ENCODE measurements at regions not wholly inside any gene's neighbourhood (a gene's known extent, or its start where the extent isn't known, plus 50 kb on each side); places are given as distances from the start of the nearest gene placed in this dataset.

DNA sequence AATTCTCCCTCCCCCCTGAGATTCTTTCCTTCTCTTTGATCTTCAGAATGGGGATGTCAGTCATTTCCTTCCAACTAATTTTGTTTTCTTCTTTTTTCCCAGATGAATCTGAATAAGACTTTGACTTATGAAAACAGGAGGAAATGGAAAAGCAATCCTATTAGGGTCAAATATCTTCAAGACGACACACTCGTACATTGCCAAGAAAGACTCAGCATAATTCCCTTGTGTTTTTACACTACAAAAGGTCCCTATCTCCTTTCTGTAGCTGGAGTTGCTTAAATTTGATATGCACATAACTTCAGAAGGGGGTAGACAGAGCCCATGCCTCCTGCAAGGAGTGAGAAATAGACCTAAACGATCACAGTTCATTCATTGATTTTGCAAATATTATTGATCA lies 230.3 kb upstream of the RBBP8 start:
- no peaks in the 10 kb centered on the region for H3K9me2 ChIP-seq (ENCODE audit: low read depth, low read length)
- H3K36me3 ChIP-seq (ENCODE audit: insufficient read depth, low read length): no peaks in the 10 kb centered on the region
- TF ChIP-seq, protein P1, sequence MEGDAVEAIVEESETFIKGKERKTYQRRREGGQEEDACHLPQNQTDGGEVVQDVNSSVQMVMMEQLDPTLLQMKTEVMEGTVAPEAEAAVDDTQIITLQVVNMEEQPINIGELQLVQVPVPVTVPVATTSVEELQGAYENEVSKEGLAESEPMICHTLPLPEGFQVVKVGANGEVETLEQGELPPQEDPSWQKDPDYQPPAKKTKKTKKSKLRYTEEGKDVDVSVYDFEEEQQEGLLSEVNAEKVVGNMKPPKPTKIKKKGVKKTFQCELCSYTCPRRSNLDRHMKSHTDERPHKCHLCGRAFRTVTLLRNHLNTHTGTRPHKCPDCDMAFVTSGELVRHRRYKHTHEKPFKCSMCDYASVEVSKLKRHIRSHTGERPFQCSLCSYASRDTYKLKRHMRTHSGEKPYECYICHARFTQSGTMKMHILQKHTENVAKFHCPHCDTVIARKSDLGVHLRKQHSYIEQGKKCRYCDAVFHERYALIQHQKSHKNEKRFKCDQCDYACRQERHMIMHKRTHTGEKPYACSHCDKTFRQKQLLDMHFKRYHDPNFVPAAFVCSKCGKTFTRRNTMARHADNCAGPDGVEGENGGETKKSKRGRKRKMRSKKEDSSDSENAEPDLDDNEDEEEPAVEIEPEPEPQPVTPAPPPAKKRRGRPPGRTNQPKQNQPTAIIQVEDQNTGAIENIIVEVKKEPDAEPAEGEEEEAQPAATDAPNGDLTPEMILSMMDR (IDR thresholded peaks at IDR 0.05; ENCODE audit: low read length): no peak
- no peak for TF ChIP-seq EZH2 (IDR thresholded peaks at IDR 0.05; ENCODE audit: borderline replicate concordance, low read length)
- H3K9me3 ChIP-seq (ENCODE audit: low read length): no peaks in the 10 kb centered on the region
- H3F3A ChIP-seq (ENCODE audit: insufficient read depth, low read length): no peaks in the 10 kb centered on the region
- no peak overlapping the region for H3K4me3 ChIP-seq (ENCODE audit: low read depth, low read length, poor library complexity, severe bottlenecking)
- H3K27ac ChIP-seq (ENCODE audit: low read depth, low read length, poor library complexity, severe bottlenecking): no peak overlapping the region
- peaks cover 7% of the 10 kb centered on the region; the same call in 1 of the 2 replicates for H3K27me3 ChIP-seq (ENCODE audit: insufficient read depth, low read length)
- H3K4me2 ChIP-seq (ENCODE audit: low read length): no peak overlapping the region
- H4K20me1 ChIP-seq (ENCODE audit: insufficient read depth, low read length): no peaks in the 10 kb centered on the region
- H2AFZ ChIP-seq (ENCODE audit: low read length): no peak overlapping the region
- no peaks in the 10 kb centered on the region for H3K79me2 ChIP-seq (ENCODE audit: insufficient read depth, low read length)
- no peak overlapping the region for H3K9ac ChIP-seq (ENCODE audit: low read length)
- no peaks in the 10 kb centered on the region for H3K4me1 ChIP-seq (ENCODE audit: insufficient read depth, low read length, severe bottlenecking)

DNA sequence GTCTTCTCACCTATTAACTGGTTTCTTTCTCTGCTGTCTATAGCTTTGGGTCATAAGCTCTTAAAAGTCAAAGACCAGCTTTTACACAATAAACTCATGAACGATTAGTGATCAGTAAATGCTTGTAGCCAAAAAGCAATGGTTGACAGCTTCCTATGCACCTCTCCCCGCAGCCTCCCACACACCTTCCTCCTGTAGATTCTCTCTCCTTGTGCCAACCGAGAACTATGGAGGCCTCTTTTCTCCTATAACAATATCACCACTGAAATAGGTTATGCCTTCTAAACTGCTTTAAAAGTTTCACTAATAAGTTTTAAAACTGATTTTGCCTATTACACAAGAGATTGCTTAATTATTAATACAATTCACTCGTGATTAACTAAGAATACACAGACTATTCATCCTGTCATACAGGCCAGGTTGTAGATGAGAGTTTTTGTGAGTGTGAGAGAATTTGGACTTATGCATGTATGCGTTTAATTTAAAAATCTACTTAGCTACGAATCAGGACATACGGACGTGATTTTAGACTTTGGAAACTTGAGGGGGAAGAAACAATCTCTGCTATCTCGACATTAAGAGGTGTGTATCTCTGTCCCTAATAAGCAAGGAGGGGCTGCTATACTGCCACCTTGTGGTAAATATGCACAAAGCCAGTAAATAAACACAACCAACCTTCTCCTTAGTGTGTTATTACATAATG lies 229.1 kb upstream of the RBBP8 start:
- H3K79me2 ChIP-seq (ENCODE audit: insufficient read depth, low read length): no peaks in the 10 kb centered on the region
- H3K4me3 ChIP-seq (ENCODE audit: low read depth, low read length, poor library complexity, severe bottlenecking): no peak overlapping the region
- no peaks in the 10 kb centered on the region for H3K9me2 ChIP-seq (ENCODE audit: low read depth, low read length)
- no peak overlapping the region for H2AFZ ChIP-seq (ENCODE audit: low read length)
- no peak overlapping the region for H3K4me2 ChIP-seq (ENCODE audit: low read length)
- no peak overlapping the region for H3K27ac ChIP-seq (ENCODE audit: low read depth, low read length, poor library complexity, severe bottlenecking)
- H3K27me3 ChIP-seq (ENCODE audit: insufficient read depth, low read length): peaks cover 1% of the 10 kb centered on the region; the same call in 1 of the 2 replicates
- H4K20me1 ChIP-seq (ENCODE audit: insufficient read depth, low read length): no peaks in the 10 kb centered on the region
- H3K36me3 ChIP-seq (ENCODE audit: insufficient read depth, low read length): no peaks in the 10 kb centered on the region
- no peaks in the 10 kb centered on the region for H3F3A ChIP-seq (ENCODE audit: insufficient read depth, low read length)
- H3K9ac ChIP-seq (ENCODE audit: low read length): no peak overlapping the region
- no peaks in the 10 kb centered on the region for H3K9me3 ChIP-seq (ENCODE audit: low read length)
- TF ChIP-seq, protein P1 (IDR thresholded peaks at IDR 0.05; ENCODE audit: low read length): peak; percentile 79
- TF ChIP-seq EZH2 (IDR thresholded peaks at IDR 0.05; ENCODE audit: borderline replicate concordance, low read length): no peak
- H3K4me1 ChIP-seq (ENCODE audit: insufficient read depth, low read length, severe bottlenecking): no peaks in the 10 kb centered on the region

DNA sequence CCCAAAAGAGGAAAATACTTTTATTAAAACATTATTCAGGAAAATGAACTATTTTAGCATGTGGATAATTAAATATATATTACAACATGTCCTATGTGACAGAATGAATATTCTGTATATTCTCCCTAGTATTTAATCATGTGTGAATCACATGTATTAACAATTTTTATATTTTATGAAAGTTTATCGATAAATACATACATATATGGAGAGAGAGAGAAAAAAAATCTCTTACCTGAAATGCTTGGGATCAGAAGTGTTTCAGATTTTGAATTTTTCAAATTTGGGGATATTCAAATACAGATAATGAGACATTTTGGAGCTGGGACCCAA lies 228.6 kb upstream of the RBBP8 start:
- H3K36me3 ChIP-seq (ENCODE audit: insufficient read depth, low read length): no peaks in the 10 kb centered on the region
- no peaks in the 10 kb centered on the region for H3K27me3 ChIP-seq (ENCODE audit: insufficient read depth, low read length)
- no peak overlapping the region for H3K27ac ChIP-seq (ENCODE audit: low read depth, low read length, poor library complexity, severe bottlenecking)
- no peaks in the 10 kb centered on the region for H3K9me3 ChIP-seq (ENCODE audit: low read length)
- H3F3A ChIP-seq (ENCODE audit: insufficient read depth, low read length): no peaks in the 10 kb centered on the region
- TF ChIP-seq, protein P1 (IDR thresholded peaks at IDR 0.05; ENCODE audit: low read length): no peak
- TF ChIP-seq EZH2 (IDR thresholded peaks at IDR 0.05; ENCODE audit: borderline replicate concordance, low read length): no peak
- no peak overlapping the region for H3K4me2 ChIP-seq (ENCODE audit: low read length)
- no peak overlapping the region for H2AFZ ChIP-seq (ENCODE audit: low read length)
- H3K4me3 ChIP-seq (ENCODE audit: low read depth, low read length, poor library complexity, severe bottlenecking): no peak overlapping the region
- no peak overlapping the region for H3K9ac ChIP-seq (ENCODE audit: low read length)
- H4K20me1 ChIP-seq (ENCODE audit: insufficient read depth, low read length): no peaks in the 10 kb centered on the region
- H3K9me2 ChIP-seq (ENCODE audit: low read depth, low read length): no peaks in the 10 kb centered on the region
- H3K4me1 ChIP-seq (ENCODE audit: insufficient read depth, low read length, severe bottlenecking): no peaks in the 10 kb centered on the region
- no peaks in the 10 kb centered on the region for H3K79me2 ChIP-seq (ENCODE audit: insufficient read depth, low read length)
